ENCODE measurements at regions not wholly inside any gene's neighbourhood (a gene's known extent, or its start where the extent isn't known, plus 50 kb on each side); places are given as distances from the start of the nearest gene placed in this dataset.

DNA sequence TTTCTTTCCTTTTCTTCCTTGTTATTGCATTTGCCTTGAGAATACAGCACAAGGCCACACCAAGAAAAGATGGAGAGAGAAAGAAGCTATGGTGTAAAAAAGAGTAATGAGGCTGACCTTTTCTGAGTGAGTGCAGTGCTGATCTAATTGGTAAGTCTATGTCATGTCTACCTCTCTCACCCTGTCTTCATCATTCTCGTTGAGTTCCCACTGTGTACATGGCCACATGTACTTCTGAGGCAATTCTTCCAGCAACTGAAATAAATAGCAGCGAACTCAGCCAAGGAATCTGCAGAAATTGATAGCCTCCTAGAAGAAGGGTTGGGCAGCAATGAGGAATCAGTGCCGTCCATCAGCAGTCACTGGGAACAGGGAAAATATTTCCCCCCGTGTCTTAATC is 367.2 kb upstream of the SPTLC3 start (continued):
- TF ChIP-seq PURB (CRISPR knock-in tag; IDR thresholded peaks at IDR 0.05; ENCODE audit: low read depth) (no peak), ZNF384 (IDR thresholded peaks at IDR 0.05; ENCODE audit: low read depth, low read length) (no peak)
- TF ChIP-seq, protein P1, sequence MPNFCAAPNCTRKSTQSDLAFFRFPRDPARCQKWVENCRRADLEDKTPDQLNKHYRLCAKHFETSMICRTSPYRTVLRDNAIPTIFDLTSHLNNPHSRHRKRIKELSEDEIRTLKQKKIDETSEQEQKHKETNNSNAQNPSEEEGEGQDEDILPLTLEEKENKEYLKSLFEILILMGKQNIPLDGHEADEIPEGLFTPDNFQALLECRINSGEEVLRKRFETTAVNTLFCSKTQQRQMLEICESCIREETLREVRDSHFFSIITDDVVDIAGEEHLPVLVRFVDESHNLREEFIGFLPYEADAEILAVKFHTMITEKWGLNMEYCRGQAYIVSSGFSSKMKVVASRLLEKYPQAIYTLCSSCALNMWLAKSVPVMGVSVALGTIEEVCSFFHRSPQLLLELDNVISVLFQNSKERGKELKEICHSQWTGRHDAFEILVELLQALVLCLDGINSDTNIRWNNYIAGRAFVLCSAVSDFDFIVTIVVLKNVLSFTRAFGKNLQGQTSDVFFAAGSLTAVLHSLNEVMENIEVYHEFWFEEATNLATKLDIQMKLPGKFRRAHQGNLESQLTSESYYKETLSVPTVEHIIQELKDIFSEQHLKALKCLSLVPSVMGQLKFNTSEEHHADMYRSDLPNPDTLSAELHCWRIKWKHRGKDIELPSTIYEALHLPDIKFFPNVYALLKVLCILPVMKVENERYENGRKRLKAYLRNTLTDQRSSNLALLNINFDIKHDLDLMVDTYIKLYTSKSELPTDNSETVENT (CRISPR knock-in tag; IDR thresholded peaks at IDR 0.05): no peak

DNA sequence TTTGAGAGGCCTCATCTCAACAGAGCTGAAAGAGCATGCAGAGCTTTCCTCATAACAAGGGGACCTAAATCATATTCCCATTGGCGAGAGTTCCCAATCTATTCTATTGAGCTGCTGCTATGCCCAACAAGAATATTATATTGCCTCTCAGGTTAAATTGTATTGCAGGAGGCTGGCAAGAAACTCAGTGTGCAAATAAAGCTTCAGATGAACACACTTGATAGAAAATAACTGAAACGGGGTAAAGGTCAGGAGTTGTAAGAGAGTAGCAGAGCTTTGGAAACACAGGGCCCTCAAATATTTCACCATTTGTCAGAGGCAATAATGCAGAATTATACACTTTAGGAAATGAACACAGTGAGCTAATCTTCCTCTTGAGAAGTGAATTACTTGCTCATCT is 364.3 kb upstream of the SPTLC3 start:
- FAIRE-seq (no peak), DNase-seq (ENCODE audit: extremely low read depth in 1 of 4, low spot score in 3 of 4) (no peak), ATAC-seq (no peak)
- H3K4me1 ChIP-seq (replicated peaks in 1 of 2; ENCODE audit: control insufficient read depth in 2 of 2, insufficient read depth in 2 of 2, low read length in 2 of 2): no peaks in the 10 kb centered on the region
- no peak overlapping the region for H3K4me3 ChIP-seq
- no peaks in the 10 kb centered on the region for H3K9me3 ChIP-seq (replicated peaks; ENCODE audit: control insufficient read depth, insufficient read depth, low read depth, low read length)
- ChIA-PET CTCF (ENCODE audit: low intra/inter-chr PET ratio) (no interaction called here), POLR2A (no interaction called here)
- H3K9ac ChIP-seq (ENCODE audit: insufficient read depth in 1 of 2, low read depth in 2 of 2, low read length in 2 of 2): no peak overlapping the region
- no peaks in the 10 kb centered on the region for H4K20me1 ChIP-seq (replicated peaks; ENCODE audit: control insufficient read depth, insufficient read depth, low read length)
- no TSS peak for BruUV-seq (replicated peaks)
- in situ Hi-C loops (cut with MboI): no loop called here
- H3K36me3 ChIP-seq (ENCODE audit: control insufficient read depth, insufficient read depth, low read length): no peaks in the 10 kb centered on the region
- TF ChIP-seq PCBP1 (IDR thresholded peaks at IDR 0.05; ENCODE audit: low read depth, low read length, poor library complexity, severe bottlenecking) (no peak), MIER1 (IDR thresholded peaks at IDR 0.05; ENCODE audit: low read depth) (no peak), ELK3 (CRISPR knock-in tag; IDR thresholded peaks at IDR 0.05) (no peak), HDAC2 (IDR thresholded peaks at IDR 0.05) (no peak)
- TF ChIP-seq, protein P2, sequence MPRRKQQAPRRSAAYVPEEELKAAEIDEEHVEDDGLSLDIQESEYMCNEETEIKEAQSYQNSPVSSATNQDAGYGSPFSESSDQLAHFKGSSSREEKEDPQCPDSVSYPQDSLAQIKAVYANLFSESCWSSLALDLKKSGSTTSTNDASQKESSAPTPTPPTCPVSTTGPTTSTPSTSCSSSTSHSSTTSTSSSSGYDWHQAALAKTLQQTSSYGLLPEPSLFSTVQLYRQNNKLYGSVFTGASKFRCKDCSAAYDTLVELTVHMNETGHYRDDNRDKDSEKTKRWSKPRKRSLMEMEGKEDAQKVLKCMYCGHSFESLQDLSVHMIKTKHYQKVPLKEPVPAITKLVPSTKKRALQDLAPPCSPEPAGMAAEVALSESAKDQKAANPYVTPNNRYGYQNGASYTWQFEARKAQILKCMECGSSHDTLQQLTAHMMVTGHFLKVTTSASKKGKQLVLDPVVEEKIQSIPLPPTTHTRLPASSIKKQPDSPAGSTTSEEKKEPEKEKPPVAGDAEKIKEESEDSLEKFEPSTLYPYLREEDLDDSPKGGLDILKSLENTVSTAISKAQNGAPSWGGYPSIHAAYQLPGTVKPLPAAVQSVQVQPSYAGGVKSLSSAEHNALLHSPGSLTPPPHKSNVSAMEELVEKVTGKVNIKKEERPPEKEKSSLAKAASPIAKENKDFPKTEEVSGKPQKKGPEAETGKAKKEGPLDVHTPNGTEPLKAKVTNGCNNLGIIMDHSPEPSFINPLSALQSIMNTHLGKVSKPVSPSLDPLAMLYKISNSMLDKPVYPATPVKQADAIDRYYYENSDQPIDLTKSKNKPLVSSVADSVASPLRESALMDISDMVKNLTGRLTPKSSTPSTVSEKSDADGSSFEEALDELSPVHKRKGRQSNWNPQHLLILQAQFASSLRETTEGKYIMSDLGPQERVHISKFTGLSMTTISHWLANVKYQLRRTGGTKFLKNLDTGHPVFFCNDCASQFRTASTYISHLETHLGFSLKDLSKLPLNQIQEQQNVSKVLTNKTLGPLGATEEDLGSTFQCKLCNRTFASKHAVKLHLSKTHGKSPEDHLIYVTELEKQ (CRISPR knock-in tag; IDR thresholded peaks at IDR 0.05): no peak
- H3K4me2 ChIP-seq (ENCODE audit: insufficient read depth, low read length): no peak overlapping the region
- H3K9me1 ChIP-seq (ENCODE audit: control insufficient read depth, insufficient read depth, low read length): no peaks in the 10 kb centered on the region
- WGBS (ENCODE audit: insufficient coverage, low coverage, missing lambda C conversion rate): 0% methylated on average over 1 of the region's 2 CpGs
- intact Hi-C loops (cut with micrococcal nuclease): no loop called here
- no peaks in the 10 kb centered on the region for H3K79me2 ChIP-seq (ENCODE audit: control insufficient read depth, insufficient read depth, low read length)
- no peak overlapping the region for H2AFZ ChIP-seq (ENCODE audit: low read depth, low read length)
- H3K27me3 ChIP-seq (ENCODE audit: control insufficient read depth in 2 of 2, insufficient read depth in 2 of 2, low read length in 2 of 2): no peaks in the 10 kb centered on the region
- no peak overlapping the region for H3K27ac ChIP-seq (ENCODE audit: extremely low read depth, low read depth, low read length)
